Urothelium cell line (cell line): ENCODE measurements at regions not wholly inside any gene's neighbourhood (a gene's known extent, or its start where the extent isn't known, plus 50 kb on each side); places are given as distances from the start of the nearest gene placed in this dataset.
"Not testable (repeated sequence)": the region's sequence is repeated elsewhere in the genome, so short reads cannot be mapped to it uniquely, and the experiment has no call there.

Source experiments
- DNase-seq: peaks from one replicate; pipeline ENCODE4 v3.0.0; 2011; ENCODE audit warnings: low spot score, mixed read lengths
- FAIRE-seq: peaks from 2 replicates; lab custom pipeline; 2011; peaks lifted over from hg19 to GRCh38; lab: Jason Lieb, UNC

DNA sequence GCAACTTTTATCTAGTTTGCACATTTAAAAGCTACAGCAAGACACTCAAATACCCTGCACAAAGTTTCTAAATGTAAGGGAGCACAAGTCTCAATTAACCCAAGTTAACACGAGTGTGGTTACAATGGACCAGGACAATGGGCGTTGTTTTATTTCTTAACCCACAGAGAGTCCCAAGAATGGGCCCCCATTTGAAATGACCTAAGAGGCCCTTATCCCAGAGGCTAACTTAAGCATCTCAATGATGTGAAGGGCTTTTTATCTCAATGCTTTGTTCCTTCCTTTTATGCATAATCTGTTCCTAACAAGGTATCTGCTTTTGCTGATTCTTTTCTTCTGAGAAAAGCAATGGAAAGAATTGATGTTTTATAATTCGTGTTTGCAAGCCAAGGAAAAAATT is 151.5 kb upstream of the SALL3 start:
- no peak for FAIRE-seq
- no peak for DNase-seq

DNA sequence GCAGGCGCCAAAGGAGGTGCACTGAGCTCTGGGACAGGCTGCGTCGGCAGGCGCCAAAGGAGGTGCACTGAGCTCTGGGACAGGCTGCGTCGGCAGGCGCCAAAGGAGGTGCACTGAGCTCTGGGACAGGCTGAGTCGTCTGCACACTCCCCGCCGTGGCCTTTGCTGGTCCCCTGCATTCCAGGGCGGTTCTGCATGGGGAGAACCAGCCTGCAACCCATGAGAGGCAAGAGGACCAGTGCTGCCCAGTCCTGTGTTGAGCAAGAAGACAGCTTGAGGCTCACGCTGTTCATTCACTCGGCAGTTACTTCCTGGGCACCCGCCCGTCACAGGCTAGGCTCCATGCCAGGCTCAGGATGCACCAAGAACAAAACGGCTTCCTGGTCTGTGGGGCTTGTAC is 150.6 kb upstream of the SALL3 start:
- FAIRE-seq: not testable (repeated sequence)

DNA sequence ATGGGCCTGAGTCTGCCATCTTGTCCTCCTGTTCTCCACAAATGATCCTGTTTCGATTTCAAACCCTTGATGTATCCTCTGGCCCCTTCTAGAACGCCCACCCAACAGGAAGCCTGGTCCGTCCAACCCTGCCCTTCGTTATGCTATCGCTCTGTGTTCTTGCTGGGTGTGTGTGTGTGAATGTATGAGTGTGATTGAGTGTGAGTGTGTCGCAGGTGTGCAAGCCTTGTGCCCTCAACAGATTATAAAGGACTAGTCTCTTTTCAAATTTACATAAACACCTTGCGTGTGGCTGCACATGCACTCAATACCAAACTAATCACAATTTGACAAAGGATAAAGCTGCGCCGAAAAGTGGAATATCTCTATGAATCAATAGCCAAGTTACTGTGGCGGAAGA is 149.5 kb upstream of the SALL3 start:
- no peak for FAIRE-seq
- no peak for DNase-seq

More for the DNA sequence above, 150.6 kb upstream of the SALL3 start:
- DNase-seq: not testable (repeated sequence)

DNA sequence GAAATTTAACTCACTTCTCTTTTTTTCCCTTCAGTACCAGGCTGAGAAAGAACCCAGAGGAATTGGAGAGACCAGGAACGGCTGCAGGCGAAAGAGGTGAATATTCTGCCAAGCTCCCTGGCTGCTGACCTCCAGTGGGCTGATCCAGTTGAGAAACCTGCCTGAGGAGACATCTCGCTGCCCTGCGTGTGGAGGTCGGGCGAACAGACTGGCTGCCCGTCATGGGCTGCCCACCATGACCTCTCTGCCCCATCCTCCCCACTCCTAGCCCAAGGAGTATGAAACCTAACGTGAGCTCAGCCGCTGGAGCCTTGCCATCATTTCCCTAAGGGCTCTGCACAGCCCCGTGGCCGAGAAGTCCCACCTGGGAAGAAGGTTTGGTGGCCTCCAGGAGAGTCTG is 148.8 kb upstream of the SALL3 start:
- FAIRE-seq: no peak
- DNase-seq: no peak

DNA sequence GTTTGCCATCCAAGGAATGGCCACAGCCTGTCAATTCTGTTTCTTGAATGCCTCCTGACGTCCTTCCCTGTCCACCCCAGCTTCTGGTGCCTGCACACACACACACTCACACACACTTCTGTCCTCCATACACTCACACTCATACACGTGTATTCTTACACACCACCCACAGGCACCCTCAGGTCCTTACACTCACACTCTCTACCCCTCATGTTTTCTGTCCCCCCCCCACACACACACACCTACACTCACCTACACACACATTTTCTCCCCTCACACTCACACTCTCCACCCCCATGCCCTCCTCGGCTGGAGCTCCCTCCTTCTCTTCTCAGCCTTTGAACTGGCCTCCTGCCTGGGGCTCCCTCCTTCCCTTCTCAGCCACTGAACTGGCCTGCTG is 148.0 kb upstream of the SALL3 start:
- FAIRE-seq: no peak
- DNase-seq: no peak

DNA sequence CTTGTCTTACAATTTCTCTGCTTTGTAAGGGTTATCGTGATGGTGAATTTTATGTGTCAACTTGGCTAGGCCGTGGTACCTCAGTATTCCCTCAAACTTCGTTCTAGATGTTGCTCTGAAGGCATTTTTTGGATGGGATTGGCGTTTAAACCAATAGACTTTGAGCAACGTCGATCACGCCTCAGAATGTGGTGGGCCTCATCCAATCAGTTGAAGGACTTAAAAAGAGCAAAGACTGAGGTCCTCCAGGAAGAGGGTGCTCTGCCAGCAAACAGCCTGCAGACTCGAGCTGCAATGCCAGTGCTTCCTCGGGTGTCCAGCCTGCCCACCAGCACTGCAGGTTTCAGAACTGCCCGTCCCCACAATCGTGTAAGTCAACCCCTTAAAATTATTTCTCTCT is 145.8 kb upstream of the SALL3 start:
- DNase-seq: no peak
- FAIRE-seq: no peak

DNA sequence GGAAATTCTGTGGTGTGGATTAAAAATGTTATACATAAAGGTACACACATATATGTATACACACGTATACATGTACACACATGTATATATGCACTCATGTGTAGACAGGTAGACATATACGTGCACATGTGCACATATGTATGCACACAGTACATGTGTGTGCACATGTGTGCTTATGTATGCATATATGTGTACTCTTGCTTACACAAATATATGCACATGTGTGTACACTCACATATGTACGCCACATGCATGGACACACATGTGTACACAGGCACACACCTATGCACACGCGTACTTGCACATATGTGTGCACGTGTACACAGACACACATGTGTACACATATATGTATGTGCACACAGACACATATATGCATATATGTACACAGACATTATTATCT is 142.8 kb upstream of the SALL3 start:
- peak; percentile 96 for FAIRE-seq
- no peak for DNase-seq

DNA sequence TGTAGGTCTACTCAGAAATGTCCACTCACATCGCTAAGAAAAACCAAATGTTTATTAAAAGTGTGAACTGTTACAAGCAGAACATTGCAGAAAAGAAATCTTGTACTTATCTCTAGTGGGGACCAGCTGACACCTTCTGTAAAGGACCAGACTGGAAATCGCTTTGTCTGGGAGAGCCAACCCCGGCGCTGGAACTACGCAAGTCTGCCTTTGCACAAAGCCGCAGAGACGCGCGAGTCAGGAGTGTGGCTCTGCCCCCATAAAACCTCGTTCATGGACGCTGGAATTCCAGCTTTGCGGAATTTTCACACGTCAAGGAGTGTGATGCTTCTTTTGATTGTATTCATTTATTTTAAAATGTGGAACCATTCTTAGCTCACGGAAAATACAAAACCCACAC is 141.9 kb upstream of the SALL3 start:
- DNase-seq: no peak
- FAIRE-seq: no peak

DNA sequence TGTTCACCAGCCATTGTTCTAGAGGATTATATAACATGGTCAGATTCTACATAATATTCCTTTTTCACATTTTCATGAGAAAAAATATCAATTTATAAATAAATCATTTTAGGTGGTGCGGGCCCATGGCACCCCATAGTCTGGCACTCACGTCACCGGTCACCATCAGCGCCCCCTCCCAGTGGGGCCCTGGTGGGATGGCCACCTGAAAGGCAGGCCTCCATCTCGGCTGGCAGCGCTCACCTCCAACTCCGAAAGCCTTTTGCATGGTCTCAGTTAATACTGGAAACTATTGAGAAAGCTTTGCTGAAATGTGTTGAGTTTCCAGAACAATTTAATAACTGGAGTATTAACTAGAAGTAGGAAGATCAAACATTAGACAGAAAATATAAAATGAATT is 141.4 kb upstream of the SALL3 start:
- DNase-seq: no peak
- FAIRE-seq: no peak

DNA sequence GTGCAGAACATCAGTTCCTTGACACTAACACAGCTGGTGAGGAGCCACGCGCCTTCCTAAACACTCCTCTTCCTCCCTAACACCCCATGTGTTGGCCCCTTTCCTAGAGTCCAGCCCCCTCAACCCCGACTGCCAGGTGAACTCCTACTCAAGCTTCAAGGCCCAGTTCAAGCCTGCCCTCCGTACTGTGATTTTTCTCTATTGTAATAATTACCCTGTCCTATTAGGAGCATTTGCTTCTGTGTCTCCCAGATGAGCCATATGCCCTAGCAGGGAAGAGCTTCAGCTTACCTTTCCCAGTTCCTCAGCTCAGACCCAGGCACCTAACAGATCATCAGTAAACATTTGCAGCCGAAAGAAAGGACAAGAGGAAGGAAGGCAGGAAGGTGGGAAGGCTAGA is 130.6 kb upstream of the SALL3 start:
- FAIRE-seq (peak; percentile 46), DNase-seq (no peak)

DNA sequence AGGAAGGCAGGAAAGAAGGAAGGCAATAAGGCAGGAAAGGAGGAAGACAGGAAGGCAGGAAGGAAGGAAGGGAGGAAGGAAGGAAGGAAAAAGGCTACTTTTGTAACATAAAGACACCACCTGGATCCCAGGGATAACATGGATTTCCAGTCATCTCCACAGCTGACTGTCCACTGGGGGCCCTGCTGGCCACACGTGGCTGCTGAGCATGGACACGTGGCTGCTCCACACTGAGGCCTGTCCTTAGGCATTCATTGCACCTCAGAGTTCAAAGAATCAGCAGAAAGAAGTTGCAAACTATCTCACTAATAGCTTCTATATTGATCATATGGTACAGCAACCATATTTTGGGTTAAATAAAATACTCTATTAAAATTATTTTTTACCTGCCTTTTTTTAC is 130.2 kb upstream of the SALL3 start:
- FAIRE-seq (no peak), DNase-seq (no peak)

DNA sequence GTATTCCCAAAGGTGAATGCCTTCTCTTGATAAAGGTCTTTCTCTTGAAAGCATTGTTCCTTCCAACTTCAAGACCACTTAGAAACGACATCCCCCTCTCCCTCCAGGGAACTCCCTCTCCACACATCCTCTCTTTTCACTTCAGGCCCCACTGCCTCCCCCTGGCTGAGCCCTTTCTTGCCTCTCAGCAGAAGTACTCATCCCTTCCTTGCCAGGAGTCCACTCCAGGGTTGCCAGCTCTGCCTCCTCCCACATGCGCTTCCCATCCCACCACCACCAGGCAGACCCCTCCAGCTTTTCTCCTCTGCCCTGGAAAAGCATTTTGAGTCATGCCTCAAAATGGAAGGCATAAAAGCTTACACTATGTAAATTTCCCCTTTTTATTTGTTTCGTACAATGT is 126.3 kb upstream of the SALL3 start:
- FAIRE-seq (peak; percentile 85), DNase-seq (no peak)

DNA sequence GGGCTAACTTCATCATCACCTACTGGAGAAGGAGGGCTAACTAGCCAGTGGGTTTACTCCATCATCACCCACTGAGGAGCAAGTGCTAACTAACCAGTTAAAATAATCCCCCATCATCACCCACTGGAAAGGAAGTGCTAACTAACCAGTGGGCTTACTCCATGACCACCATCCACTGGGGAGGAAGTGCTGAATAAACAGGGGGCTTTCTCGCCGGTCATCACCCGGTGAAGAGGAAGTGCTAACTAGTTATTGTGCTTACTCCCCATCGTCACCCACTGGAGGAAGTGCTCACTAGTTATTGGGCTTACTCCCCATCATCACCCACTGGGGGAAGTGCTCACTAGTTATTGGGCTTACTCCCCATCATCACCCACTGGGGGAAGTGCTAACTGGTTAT is 124.4 kb upstream of the SALL3 start:
- DNase-seq (no peak), FAIRE-seq (peak; percentile 58)

DNA sequence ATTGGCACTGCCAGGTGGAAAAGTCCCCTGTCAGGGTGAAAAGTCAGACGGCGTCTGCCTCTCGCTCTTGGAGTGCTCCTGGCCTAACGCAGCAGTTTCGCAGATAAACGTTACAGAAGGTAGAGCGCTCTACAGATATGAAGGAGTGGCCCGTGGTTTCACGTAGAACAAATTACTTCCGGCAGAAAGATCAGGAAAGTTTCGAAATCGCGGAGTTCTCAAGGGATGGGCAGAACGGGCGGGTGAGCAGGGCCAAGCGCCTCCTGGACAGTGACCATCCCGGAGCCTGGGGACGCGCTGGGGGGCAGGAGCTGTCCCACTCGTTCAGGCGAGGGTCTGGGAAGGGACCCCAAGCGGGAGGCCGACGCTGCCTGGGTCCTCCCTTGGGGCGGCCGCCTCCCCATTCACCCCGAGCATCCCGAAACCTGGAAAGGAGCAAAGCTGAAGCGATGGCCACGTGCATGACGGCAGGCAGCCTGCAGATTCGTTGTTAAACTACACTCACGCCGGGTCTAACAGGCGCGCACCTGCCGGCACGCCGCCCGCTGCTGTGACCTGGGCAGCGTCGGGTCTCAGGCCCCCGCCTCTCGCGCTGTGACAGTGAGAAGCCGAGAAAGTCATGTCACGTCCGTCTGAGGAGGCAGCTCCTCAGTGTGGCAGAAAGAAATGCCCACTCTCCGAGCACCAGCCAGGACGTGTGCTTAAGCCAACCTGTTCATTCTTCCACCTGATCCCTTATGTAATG is 122.9 kb upstream of the SALL3 start:
- DNase-seq (no peak), FAIRE-seq (no peak)

DNA sequence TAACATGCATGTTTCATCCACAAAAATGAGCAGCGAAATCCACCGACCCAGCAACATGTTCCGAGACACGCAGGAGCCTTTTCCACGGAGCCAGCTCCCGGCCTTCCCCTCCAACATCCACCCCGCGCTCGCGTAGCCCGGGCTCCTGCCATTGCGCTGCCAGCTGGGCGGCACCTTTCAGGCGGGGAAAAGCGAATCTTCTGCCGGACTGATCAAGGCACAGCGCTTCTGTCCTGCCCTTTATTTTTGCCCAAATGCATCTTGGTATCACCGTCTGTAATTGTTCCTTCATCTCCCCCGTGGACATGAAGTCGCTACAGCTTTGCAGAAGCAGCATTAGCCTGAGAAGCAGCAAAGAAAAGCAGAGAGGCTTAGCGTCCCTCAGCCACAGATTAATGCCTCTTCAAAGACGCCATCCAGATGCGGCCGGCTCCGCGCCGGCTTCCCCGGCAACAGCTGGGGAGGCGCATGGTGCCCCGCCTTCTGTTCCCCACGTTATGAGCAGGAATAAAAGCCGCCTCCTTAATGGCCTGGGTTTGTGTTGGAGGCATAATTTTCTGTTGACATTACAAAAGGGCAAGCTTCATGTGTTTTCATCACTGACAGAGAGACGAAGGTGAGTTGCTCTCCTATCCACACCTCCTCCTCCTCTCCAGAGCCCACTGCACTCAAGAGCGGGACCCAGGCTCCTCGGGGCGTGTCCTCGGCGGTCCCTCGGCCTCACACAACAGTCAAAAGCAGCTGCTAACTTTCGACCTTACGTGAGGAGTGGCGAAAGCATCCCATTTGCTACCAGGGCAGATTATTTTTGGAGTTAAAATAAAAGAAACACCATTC is 122.1 kb upstream of the SALL3 start:
- DNase-seq (no peak), FAIRE-seq (no peak)

DNA sequence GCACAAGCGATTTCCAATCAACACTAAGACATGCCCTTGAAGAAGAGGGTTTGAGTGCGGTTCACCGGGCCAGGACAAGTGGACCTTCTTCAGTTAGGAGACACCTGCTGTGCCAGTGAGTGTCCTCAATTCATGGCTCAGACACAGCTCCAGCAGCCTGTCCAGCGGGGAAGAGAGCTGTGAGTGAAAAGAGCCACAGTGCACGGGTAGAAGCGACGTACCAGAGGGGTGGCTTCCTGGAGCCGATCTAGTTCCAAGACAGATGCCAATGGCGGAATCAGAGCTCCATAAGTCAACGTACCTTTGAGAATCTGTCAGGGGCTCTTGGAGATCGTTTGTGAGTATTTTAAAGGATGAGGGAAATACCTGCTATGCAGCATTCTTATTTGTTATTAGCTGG is 119.9 kb upstream of the SALL3 start:
- no peak for FAIRE-seq
- no peak for DNase-seq

DNA sequence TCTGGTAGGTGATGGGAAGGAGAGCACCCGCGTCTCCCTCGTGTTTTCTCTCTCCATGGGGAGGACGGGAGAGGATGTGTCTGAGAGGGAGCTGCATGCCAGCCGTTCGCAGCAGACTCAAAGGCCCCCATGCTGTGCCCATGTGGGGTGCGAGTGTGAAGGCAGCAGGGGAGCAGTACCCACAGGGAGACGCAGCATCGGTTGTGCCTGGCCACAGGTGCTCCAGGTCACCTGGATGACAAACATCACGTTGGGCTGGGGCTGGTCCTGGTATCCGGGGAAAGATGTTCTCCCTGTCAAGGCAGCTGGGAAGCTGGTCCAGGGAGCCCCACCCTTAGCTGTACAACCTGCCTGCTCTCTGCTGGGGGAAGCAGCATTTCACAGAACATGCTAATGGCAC is 119.5 kb upstream of the SALL3 start:
- DNase-seq: no peak
- FAIRE-seq: peak; percentile 35

DNA sequence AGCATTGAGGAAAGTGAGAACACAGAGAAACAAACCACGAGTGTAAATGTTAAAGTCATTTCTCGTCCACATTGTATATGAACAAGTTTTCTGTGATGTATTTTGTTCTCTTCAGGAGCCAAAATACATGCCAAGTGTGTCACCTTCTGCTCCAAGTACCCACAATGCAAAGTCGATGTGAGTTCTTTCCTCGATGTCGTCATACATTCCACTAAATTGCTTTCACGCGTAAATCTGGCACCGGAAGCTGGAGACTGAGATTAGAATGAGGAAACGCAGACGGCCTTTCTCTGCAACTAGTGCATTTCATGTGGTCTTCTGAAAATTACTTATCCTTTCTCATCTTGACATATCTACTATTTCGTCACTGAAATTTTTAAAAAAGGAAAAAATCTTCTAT is 118.5 kb upstream of the SALL3 start:
- FAIRE-seq: no peak

DNA sequence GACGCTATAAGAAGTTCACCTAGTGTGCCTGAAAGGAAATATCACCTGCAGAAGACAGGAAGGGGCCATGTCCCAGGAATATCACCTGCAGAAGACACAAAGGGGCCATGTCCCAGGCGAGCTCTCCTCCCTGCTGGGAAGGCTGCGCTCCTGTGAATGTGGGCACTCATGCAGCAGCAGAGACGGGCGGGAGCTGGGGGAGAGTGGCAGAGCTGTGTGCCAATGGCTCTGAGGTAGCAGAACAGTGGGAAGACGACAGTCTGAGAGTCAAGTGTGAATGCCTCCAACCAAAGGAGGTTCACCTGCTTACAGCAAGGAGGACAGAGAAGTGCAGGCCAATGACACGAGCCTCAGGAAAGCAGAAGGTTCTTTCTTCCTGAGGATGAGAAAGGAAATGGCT is 117.9 kb upstream of the SALL3 start:
- FAIRE-seq: no peak
- DNase-seq: no peak

More for the DNA sequence above, 118.5 kb upstream of the SALL3 start:
- no peak for DNase-seq

DNA sequence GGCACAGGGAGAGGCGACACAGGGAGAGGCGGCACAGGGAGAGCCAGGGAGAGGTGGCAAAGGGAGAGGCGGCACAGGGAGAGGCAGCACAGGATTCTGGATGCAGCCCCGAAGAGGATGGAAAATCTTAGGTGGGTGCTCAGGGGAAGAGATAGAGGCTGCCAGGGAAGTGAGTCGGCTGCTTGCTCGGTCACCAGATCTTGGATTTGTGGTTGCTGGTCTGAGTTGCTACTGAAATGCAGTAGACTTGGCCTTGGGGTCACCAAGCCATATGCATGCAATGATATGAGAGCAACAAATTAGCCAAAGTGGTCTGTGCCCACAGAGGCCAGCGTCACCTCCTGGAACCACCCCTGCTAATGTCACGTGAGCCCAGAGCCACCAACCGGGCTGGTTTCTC is 117.2 kb upstream of the SALL3 start:
- DNase-seq (no peak), FAIRE-seq (peak; percentile 23)

DNA sequence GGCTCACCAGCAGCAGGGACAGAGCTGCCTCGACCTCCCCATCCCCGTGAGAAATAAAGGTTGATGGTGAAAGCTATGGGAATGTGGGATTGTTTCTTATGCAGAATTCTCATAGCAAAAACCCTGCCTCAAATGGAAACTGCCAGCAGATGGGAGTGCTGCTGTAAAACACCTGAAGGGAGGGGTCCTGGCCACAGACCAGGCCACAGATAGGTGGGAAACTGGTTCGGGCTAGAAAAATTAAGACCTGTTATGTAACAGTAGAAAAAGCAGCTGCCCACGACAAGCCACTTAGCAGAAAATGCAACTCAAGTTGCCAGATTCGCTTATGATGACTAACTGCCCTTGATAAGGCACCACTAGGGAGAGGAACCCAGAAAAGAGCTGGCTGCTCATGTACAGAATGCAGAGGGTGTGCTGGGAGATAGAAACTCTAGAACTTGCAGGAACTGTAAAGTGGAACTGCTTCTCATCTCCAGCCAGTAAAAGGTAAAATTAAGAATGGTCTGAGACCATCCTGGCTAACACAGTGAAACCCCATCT is 114.5 kb upstream of the SALL3 start:
- no peak for FAIRE-seq
- DNase-seq: no peak

DNA sequence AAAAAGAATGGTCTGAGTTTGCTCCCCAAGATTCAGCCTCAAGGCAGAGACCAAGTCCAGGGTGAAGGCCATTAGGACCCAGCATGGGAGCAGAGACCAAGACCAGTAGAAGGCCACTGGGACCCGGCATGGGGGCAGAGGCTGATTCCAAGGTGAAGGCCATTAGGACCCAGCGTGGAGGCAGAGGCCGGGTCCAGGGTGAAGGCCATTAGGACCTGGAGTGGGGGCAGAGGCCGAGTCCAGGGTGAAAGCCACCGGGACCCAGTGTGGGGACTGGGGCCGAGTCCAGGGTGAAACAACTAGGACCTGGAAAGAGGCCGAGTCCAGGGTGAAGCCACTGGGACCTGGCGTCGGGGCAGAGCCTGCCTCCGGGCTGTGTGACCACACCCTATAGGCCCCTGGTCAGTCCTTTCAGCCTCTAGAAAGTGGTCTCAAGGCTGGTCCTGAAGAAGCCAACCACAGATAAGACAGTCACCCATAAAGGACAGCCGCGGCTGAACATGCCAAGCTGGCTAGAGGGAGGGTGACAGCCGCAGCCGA is 113.8 kb upstream of the SALL3 start:
- FAIRE-seq (no peak), DNase-seq (no peak)
